Mesodermal cell (in vitro differentiated cells): ENCODE measurements at regions not wholly inside any gene's neighbourhood (a gene's known extent, or its start where the extent isn't known, plus 50 kb on each side); places are given as distances from the start of the nearest gene placed in this dataset.

Experiments used
- H3K27ac ChIP-seq: 2 replicates; pipeline ENCODE4 v1.7.0; 2013; ENCODE audit warnings: mild to moderate bottlenecking, low read depth, low read length, moderate library complexity; ENCODE audit not compliant: severe bottlenecking
- H3K36me3 ChIP-seq: 2 replicates; pipeline ENCODE4 v1.7.1; 2013; ENCODE audit warnings: mild to moderate bottlenecking, low read length, moderate library complexity; ENCODE audit not compliant: control insufficient read depth, insufficient read depth
- H3K4me1 ChIP-seq: one replicate; pipeline ENCODE4 v1.7.1; 2013; ENCODE audit warnings: mild to moderate bottlenecking, low read length; ENCODE audit not compliant: insufficient read depth, control insufficient read depth, poor library complexity, severe bottlenecking
- H3K4me3 ChIP-seq: 2 replicates; pipeline ENCODE4 v1.7.0; 2013; ENCODE audit warnings: low read length, control low read depth, mild to moderate bottlenecking; ENCODE audit not compliant: insufficient read depth, poor library complexity, severe bottlenecking; ENCODE audit errors: extremely low read depth
- H3K9me3 ChIP-seq: 2 replicates; pipeline ENCODE4 v1.7.1; 2013; ENCODE audit warnings: mild to moderate bottlenecking, low read length, moderate library complexity; ENCODE audit not compliant: control insufficient read depth
- WGBS, 2 experiments: methylation state at CpG; one replicate each; pipeline ENCODE4 v1.1.5; 2013; ENCODE audit warnings: missing lambda C conversion rate in 2 of 2; ENCODE audit not compliant: insufficient coverage in 2 of 2; 5-methylcytosine and 5-hydroxymethylcytosine counted together

DNA sequence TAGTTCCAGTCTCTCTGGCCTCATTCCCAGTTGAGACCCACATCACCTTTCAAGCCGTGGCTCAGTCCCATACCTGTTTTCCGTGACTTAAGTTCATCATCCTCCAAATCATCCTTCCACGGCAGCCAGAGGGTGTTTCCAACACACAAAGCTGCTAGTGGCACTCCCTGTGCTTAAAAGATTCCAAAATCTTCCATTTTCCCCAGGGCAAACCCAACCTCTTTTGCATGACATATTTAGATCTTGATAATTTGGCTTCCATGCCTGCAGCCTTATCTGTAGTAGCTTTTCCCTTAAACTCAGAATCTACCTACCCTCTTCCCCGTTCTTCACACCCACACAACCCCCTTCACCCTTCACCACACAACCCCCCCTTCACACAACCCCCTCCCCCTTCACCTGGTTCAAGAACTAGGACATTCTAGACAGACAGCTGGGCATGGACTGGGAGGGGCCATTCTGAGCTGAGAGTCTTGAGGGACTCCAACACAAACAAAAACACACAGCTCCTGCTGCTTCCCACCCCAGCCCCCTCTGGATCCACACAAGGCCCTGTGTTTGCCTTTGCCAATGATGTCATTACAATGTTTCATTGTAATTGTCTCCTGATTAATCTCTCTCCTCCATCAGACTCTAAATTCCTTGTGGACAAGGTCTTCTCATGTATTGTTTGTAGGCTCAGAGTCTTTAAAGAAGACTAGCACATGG lies 268.2 kb downstream of the SH3GL2 start:
- peaks cover 13% of the 10 kb centered on the region for H3K9me3 ChIP-seq
- no peak overlapping the region for H3K27ac ChIP-seq
- no peaks in the 10 kb centered on the region for H3K4me1 ChIP-seq
- WGBS, 2 experiments, result 80 to 91% methylated on average over 2 to 4 of the region's 4 CpGs
- no peak overlapping the region for H3K4me3 ChIP-seq
- no peaks in the 10 kb centered on the region for H3K36me3 ChIP-seq

DNA sequence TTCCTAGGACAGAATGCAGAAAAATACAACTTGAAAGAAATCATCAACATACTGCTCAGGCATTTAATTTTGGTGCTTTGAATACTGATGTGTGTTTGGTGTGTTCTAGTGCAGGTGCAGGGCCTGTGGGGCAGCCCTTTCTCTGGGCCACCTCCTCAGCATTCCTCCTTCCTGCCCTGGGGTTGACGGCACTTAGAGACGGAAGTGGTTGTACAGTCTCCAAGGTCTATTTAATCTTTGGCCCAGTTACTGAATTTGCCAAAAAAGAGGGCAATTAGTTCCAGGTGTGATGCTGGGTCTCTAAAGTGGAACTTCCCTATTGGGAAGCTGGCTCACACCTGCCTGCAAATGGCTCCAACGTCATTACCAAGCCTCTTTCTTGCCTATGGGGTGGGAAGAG lies 269.0 kb downstream of the SH3GL2 start:
- no peaks in the 10 kb centered on the region for H3K4me1 ChIP-seq
- H3K27ac ChIP-seq, result no peak overlapping the region
- H3K9me3 ChIP-seq, result peaks cover 13% of the 10 kb centered on the region
- WGBS, 2 experiments, result 93 to 100% methylated on average over 2 of the region's 3 CpGs
- H3K4me3 ChIP-seq, result no peak overlapping the region
- H3K36me3 ChIP-seq, result no peaks in the 10 kb centered on the region

DNA sequence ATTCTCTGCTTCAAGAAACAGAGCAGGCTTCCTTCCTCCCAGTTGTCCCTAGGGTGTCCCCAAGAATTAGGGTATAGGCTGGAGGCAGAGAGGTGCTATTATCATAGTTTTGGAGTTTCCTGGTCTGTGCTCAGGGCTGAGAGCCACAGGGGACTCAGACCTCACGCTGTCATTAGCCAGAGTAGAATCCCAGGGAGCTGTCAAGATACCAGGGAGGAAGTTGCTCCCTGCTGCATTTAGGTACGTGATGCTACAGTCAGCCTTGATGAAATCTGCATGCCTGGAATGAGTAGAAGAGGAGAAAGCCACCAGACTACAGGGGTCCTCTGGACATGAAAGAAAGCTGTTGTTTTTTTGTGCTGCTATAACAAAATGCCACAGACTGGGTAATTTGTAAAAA lies 273.2 kb downstream of the SH3GL2 start:
- Histone ChIP-seq H3K9me3 (no peaks in the 10 kb centered on the region), H3K36me3 (no peaks in the 10 kb centered on the region), H3K4me1 (no peaks in the 10 kb centered on the region), H3K4me3 (no peak overlapping the region), H3K27ac (no peak overlapping the region)
- WGBS, 2 experiments, result 34 to 37% methylated on average over 2 of the region's 2 CpGs

DNA sequence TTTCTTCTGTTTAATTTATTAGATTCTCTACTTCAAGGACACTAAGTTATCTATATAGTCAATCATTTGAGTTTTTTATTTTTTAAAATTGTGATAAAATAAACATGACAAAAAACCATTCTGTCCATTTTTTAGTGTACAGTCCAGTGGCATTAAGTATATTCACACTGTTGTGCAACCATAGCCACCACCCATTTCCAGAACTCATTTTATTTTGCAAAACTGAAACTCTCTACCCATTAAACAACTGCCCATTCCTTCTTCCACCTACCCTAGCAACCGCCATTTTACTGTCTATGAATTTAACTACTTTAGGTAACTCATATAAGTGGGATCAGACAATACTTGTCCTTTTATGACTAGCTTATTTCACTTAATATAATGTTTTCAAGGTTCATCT lies 275.6 kb downstream of the SH3GL2 start:
- WGBS, 2 experiments, result no CpG with 5 or more reads among the region's 1 CpG
- H3K4me1 ChIP-seq, result no peaks in the 10 kb centered on the region
- no peak overlapping the region for H3K27ac ChIP-seq
- no peak overlapping the region for H3K4me3 ChIP-seq
- no peaks in the 10 kb centered on the region for H3K9me3 ChIP-seq
- H3K36me3 ChIP-seq, result no peaks in the 10 kb centered on the region

DNA sequence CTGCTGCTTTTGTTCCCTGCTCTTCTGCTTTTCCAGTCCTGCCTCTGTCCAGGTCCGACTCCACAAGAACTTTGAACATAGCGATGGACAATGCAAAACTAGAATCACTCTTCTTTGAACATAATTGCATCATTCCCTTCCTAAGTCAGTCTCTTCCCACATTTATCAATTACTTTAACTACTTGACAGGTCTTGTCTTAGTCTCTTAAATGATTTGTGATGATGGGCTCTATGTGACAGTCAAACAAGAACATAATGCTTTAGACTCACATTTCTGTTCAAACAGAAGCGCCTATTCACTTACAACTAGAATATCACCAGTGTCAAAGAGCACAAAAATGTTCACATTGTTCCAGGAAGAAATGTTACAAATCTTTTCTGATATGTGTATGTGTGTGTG lies 278.1 kb downstream of the SH3GL2 start:
- 94 to 100% methylated on average over 1 to 2 of the region's 3 CpGs for WGBS, 2 experiments
- Histone ChIP-seq H3K36me3 (no peaks in the 10 kb centered on the region), H3K27ac (no peak overlapping the region), H3K9me3 (no peaks in the 10 kb centered on the region), H3K4me3 (no peak overlapping the region), H3K4me1 (no peaks in the 10 kb centered on the region)

DNA sequence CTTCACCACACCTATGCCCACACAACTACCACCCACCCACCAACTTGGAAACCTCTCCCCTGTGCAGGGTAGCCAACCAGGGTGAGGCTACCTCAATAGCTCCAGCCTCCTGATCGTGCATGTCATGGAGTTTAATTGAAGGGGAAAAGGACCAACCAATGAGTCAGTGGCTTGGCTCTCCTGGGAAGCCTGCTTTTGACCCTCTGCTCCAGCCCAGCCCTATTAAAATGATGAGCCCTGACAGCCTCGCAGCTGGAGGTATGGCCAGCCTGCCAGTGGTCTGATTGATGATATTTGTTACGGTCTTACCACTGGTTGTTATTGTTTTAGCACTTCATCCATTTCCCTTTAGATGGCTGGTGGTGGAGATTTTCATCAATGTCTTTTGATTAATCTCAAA lies 280.4 kb downstream of the SH3GL2 start:
- Histone ChIP-seq H3K36me3 (no peaks in the 10 kb centered on the region), H3K4me1 (no peaks in the 10 kb centered on the region), H3K9me3 (no peaks in the 10 kb centered on the region), H3K4me3 (no peak overlapping the region), H3K27ac (no peak overlapping the region)
- 93% methylated on average over 2 of the region's 3 CpGs; no CpG with 5 or more reads in 1 of the 2 experiments for WGBS, 2 experiments

DNA sequence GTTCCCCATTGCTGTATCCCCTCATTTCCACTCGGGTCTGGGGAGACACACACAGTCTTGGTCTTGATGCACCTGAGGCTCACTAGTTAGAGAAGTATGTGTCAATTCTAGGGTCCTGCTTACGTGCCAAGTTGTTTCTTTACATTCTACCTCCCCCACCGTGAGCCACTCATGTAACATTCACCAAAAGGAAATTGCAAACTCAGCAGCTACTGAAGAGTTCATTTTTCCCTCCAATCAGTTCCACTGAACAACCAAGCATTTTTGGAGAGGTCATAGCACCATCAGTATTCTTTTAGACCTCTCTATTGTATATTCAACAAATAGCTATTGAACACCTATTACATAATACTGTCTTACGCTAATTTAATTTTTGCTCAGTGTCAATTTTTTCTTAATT lies 281.1 kb downstream of the SH3GL2 start:
- Histone ChIP-seq H3K4me1 (no peaks in the 10 kb centered on the region), H3K27ac (no peak overlapping the region), H3K36me3 (no peaks in the 10 kb centered on the region), H3K4me3 (no peak overlapping the region), H3K9me3 (no peaks in the 10 kb centered on the region)
- 76 to 81% methylated on average over 2 to 3 of the region's 4 CpGs for WGBS, 2 experiments

DNA sequence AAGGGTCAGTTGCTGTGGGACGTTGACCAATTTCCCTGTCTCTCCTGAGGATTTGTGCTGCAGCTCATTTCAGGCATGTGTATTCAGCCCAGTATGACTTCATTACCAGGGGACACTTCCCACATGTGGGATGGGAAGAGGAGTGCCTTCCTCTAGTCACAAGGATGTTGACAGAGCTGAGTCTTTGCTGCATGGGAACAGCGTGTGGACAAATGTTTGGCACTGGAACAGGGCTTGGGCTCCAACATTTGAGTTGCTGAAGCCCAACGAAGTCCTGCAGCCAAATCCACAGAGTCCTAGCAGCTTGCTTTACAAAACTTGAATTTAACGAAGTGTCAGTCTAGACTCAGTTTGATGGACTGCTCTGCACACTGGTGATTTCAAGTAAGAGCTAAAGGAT lies 283.2 kb downstream of the SH3GL2 start:
- Histone ChIP-seq H3K9me3 (no peaks in the 10 kb centered on the region), H3K4me3 (no peak overlapping the region), H3K36me3 (no peaks in the 10 kb centered on the region), H3K27ac (no peak overlapping the region), H3K4me1 (no peaks in the 10 kb centered on the region)
- WGBS, 2 experiments, result 88 to 94% methylated on average over 4 of the region's 4 CpGs

DNA sequence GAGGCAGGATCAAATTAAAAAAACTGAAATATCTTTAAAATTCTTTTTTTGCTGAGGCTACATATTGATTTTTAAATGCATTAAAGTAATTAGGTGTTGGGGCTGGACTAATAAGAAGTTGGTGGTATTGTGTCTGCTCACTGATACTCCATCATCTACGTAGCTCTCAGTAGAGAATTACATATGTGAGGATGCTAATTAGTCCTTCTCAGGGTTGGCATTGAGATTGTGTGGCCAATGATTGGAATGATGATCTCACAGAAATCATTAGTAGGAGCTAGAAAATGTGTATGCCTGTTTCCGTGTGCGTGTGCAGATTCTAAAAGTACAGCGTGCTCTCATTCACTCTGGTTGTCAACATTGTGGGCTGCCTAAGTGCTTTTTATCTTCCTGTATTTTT lies 283.8 kb downstream of the SH3GL2 start:
- WGBS, 2 experiments, result 80 to 96% methylated on average over 3 to 4 of the region's 4 CpGs
- H3K27ac ChIP-seq, result no peak overlapping the region
- no peak overlapping the region for H3K4me3 ChIP-seq
- no peaks in the 10 kb centered on the region for H3K4me1 ChIP-seq
- H3K36me3 ChIP-seq, result no peaks in the 10 kb centered on the region
- no peaks in the 10 kb centered on the region for H3K9me3 ChIP-seq

DNA sequence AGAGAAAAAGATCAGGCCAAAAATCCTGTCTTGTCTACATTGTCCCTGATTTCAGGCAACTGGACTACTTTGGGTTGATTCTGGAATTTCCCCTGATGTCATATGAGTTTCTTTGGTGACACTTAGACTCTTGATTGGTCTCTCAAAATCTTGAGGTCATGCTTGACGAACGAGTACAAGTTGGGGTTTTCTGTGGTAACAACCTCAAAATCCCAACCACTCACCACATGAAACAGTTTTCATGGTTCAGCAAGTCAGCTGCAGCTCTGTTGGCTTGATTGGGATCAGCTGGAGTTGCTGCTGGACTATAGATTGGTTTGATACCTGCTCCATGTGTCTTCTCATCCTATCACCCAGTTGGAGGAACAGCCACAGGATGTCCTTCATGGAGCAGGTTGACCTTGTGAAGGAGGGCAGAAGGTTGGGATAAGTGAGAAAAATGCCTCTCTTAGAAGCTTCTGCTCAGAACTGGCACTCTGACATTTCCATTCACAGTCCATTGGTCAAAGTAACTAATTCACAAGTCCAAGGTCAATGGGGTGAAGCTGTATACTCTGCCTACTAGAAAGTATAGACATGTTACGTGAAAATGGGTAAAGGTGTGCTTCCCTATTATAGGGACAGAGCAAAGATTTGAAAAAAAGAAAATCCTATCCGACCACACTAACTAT lies 284.5 kb downstream of the SH3GL2 start:
- H3K4me1 ChIP-seq, result no peaks in the 10 kb centered on the region
- no peaks in the 10 kb centered on the region for H3K36me3 ChIP-seq
- no peak overlapping the region for H3K27ac ChIP-seq
- WGBS, 2 experiments, result no CpG with 5 or more reads among the region's 4 CpGs
- H3K4me3 ChIP-seq, result no peak overlapping the region
- no peaks in the 10 kb centered on the region for H3K9me3 ChIP-seq

DNA sequence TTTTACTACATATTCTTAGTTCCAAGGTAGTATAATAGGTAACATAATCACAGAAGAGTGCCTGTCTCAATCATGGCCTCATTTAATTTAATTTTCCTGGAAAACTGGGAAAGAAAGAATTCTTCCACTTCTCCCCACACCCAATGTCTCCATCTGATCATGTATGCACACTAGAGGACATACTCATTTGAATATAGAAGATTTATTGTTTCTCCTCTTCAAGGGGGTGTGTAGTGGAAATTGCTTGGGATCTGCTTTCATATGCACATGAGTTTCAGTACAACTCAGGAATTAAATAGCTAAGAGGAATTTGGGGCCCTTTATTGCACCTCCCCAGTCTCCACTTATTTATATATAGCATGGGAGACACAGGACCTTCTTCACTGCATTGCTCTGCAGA lies 285.1 kb downstream of the SH3GL2 start:
- no peak overlapping the region for H3K4me3 ChIP-seq
- H3K4me1 ChIP-seq, result no peaks in the 10 kb centered on the region
- H3K36me3 ChIP-seq, result no peaks in the 10 kb centered on the region
- H3K27ac ChIP-seq, result no peak overlapping the region
- H3K9me3 ChIP-seq, result no peaks in the 10 kb centered on the region
